ENCODE measurements at regions not wholly inside any gene's neighbourhood (a gene's known extent, or its start where the extent isn't known, plus 50 kb on each side); places are given as distances from the start of the nearest gene placed in this dataset.

- TF ChIP-seq BACH1 (IDR thresholded peaks at IDR 0.05; ENCODE audit: low read length) (no peak), TEAD4 (IDR thresholded peaks at IDR 0.05; ENCODE audit: low read depth, low read length) (no peak), MAFK (IDR thresholded peaks at IDR 0.05; ENCODE audit: low read depth, low read length) (no peak), POU5F1 (IDR thresholded peaks at IDR 0.05; ENCODE audit: low read depth, low read length) (no peak), CTBP2 (IDR thresholded peaks at IDR 0.05; ENCODE audit: borderline replicate concordance, insufficient read depth, insufficient read length, low read length) (no peak)
Measured at GRCh38 chr2:16537347-16537746, 128.3 kb downstream of the CYRIA start (continued).

All from H1 (cell line).